Thyroid gland (tissue), 4 donors: ENCODE measurements at regions not wholly inside any gene's neighbourhood (a gene's known extent, or its start where the extent isn't known, plus 50 kb on each side); places are given as distances from the start of the nearest gene placed in this dataset.

Experiments used
- DNase-seq, 2 donors: peaks; one replicate each; pipeline ENCODE4 v3.0.0-alpha.2; 2019
- H3K27ac ChIP-seq, 3 donors: fragments of 200-600 bp; sonication (generic); 1 replicate in 2 of 3; 2 replicates in 1 of 3; pipeline ENCODE4 v1.5.1; 2016 to 2019; ENCODE audit warnings: mild to moderate bottlenecking in 1 of 3, moderate library complexity in 1 of 3
- H3K27me3 ChIP-seq: fragments of 200-600 bp; sonication (generic); one replicate; pipeline ENCODE4 v1.5.1; 2019
- H3K36me3 ChIP-seq, 2 donors: fragments of 200-600 bp; sonication (generic); one replicate each; pipeline ENCODE4 v1.5.1; 2016 to 2019
- H3K4me1 ChIP-seq, 2 donors: fragments of 200-600 bp; sonication (generic); one replicate each; pipeline ENCODE4 v1.5.1; 2017 to 2019
- H3K4me3 ChIP-seq, 3 donors: fragments of 200-600 bp; sonication (generic); replicated peaks in 1 of 3; 1 replicate in 2 of 3; 2 replicates in 1 of 3; pipeline ENCODE4 v1.5.1; 2016; ENCODE audit warnings: mild to moderate bottlenecking in 1 of 3
- H3K9me3 ChIP-seq: fragments of 200-600 bp; sonication (generic); one replicate; pipeline ENCODE4 v1.5.1; 2017
- POLR2A ChIP-seq, 2 donors: fragments of 450-650 bp; IDR thresholded peaks; one replicate each; pipeline ENCODE4 v1.6.1; 2017; ENCODE audit warnings: antibody characterized with exemption in 2 of 2, mild to moderate bottlenecking in 2 of 2, moderate library complexity in 1 of 2
- WGBS, 2 donors: methylation state at CpG; one replicate each; pipeline ENCODE4 v1.1.5; 2017; 5-methylcytosine and 5-hydroxymethylcytosine counted together
- intact Hi-C: fragments of 100-400 bp; cut with DNase I; formaldehyde crosslinking; loops from one replicate; pipeline ENCODE4 v1.15.1; 2023
- TF ChIP-seq, protein P1 (sequence below), 6 experiments: fragments of 200-600 bp in 3 of 6; fragments of 450-650 bp in 3 of 6; sonication (generic) in 3 of 6; IDR thresholded peaks; one replicate each; pipeline ENCODE4 v1.5.1; 2016 to 2019; ENCODE audit warnings: antibody characterized with exemption in 6 of 6, mild to moderate bottlenecking in 2 of 6, inconsistent platforms in 1 of 6, moderate library complexity in 1 of 6

- Histone ChIP-seq H3K36me3 (no peaks in the 10 kb centered on the region), H3K9me3 (no peaks in the 10 kb centered on the region), H3K4me1 (no peaks in the 10 kb centered on the region), H3K27ac (no peak overlapping the region), H3K27me3 (no peaks in the 10 kb centered on the region), H3K4me3 (no peak overlapping the region)
- DNase-seq = no peak
- intact Hi-C loops = no loop called here
- WGBS, 2 donors = 68 to 72% methylated on average over 22 to 25 of the region's 25 CpGs
- TF ChIP-seq, protein P1, sequence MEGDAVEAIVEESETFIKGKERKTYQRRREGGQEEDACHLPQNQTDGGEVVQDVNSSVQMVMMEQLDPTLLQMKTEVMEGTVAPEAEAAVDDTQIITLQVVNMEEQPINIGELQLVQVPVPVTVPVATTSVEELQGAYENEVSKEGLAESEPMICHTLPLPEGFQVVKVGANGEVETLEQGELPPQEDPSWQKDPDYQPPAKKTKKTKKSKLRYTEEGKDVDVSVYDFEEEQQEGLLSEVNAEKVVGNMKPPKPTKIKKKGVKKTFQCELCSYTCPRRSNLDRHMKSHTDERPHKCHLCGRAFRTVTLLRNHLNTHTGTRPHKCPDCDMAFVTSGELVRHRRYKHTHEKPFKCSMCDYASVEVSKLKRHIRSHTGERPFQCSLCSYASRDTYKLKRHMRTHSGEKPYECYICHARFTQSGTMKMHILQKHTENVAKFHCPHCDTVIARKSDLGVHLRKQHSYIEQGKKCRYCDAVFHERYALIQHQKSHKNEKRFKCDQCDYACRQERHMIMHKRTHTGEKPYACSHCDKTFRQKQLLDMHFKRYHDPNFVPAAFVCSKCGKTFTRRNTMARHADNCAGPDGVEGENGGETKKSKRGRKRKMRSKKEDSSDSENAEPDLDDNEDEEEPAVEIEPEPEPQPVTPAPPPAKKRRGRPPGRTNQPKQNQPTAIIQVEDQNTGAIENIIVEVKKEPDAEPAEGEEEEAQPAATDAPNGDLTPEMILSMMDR (IDR thresholded peaks at IDR 0.05) = no peak
- no peak for TF ChIP-seq POLR2A (IDR thresholded peaks at IDR 0.05)
These were observed 259.5 kb downstream of the BRD1 start for GRCh38 chr22:49567899-49568750.

GRCh38 chr22:49566693-49567092 lies 261.0 kb downstream of the BRD1 start:
- intact Hi-C loops = no loop called here
- Histone ChIP-seq H3K9me3 (no peaks in the 10 kb centered on the region), H3K4me3 (no peak overlapping the region), H3K4me1 (no peaks in the 10 kb centered on the region), H3K36me3 (no peaks in the 10 kb centered on the region), H3K27ac (no peak overlapping the region), H3K27me3 (no peaks in the 10 kb centered on the region)
- DNase-seq = no peak
- WGBS, 2 donors = 74 to 75% methylated on average over 8 to 13 of the region's 13 CpGs
- no peak for TF ChIP-seq POLR2A (IDR thresholded peaks at IDR 0.05)
- TF ChIP-seq, protein P1 (IDR thresholded peaks at IDR 0.05) = no peak

DNA sequence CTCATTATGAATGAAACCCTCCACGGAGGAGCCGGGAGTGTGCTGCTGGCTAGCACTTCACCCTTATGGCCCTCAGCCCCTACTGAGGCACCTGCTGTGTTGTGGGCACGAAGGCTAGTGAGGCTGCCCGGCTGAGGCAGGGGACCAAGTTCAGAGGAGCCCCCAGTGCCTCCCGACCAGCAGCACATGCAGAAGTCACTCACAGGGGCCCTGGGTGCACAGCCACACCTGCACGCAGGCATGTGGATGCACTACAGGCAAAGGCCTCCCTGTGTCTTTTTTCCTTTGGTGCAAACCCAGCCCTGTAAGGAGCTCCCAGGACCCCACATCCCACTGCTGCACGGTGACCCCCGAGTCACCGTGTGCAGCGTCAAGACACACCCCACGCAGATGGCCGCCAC lies 261.5 kb downstream of the BRD1 start:
- Histone ChIP-seq H3K4me1 (no peaks in the 10 kb centered on the region), H3K9me3 (no peaks in the 10 kb centered on the region), H3K27ac (no peak overlapping the region), H3K4me3 (no peak overlapping the region), H3K36me3 (no peaks in the 10 kb centered on the region), H3K27me3 (no peaks in the 10 kb centered on the region)
- intact Hi-C loops = no loop called here
- TF ChIP-seq, protein P1 (IDR thresholded peaks at IDR 0.05) = no peak
- no peak for TF ChIP-seq POLR2A (IDR thresholded peaks at IDR 0.05)
- WGBS, 2 donors = 75 to 91% methylated on average over 7 to 12 of the region's 12 CpGs
- no peak for DNase-seq

- Histone ChIP-seq H3K27me3 (no peaks in the 10 kb centered on the region), H3K9me3 (no peaks in the 10 kb centered on the region), H3K4me3 (no peak overlapping the region), H3K4me1 (no peaks in the 10 kb centered on the region), H3K36me3 (no peaks in the 10 kb centered on the region), H3K27ac (no peak overlapping the region)
- no peak for TF ChIP-seq POLR2A (IDR thresholded peaks at IDR 0.05)
- TF ChIP-seq, protein P1 (IDR thresholded peaks at IDR 0.05) = no peak
- intact Hi-C loops = no loop called here
- DNase-seq = no peak
- WGBS, 2 donors = 59 to 77% methylated on average over 5 to 6 of the region's 6 CpGs
These were observed 262.2 kb downstream of the BRD1 start for GRCh38 chr22:49565516-49565855.

DNA sequence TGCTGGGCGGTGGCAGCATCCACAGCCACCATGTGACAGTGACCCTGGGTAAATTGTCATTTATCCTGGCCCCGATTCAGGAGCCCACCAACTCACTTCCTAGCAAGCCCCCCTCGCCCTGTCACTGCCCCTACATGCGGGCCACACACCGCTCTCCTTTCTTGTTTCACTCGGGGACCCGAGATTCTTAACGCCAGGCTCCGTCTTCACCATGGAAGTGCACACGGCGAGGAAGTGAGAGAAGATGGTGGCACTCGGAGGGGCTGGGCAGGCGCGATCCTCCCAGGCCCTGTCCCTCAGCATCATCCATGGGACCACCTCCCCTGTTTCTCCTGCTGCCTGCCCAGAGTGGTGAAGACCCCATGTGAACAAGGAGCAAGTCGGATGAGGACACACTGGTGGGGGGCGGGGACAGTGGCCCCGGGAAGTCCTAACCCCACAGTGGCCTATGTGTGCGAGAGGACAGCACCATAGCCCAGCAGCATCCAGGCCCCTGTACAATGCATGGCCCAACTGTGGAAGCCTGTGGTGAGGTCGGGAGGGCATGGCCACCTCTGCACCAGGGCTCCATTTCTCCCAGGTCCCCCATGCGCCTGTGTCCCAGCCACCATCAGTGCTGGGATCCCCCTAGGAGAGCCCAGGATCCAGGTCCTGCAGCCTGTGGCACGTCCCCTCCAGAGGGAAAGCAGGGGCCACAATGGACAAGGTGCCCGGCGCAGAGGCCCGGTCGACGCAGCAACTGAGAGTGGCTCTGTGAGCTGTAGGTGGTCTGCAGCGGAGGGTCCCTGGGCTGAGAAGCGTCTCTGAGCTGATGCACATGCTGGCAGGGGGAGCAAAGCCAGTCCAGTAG lies 262.8 kb downstream of the BRD1 start:
- Histone ChIP-seq H3K4me3 (no peak overlapping the region), H3K27ac (no peak overlapping the region), H3K4me1 (no peaks in the 10 kb centered on the region), H3K9me3 (no peaks in the 10 kb centered on the region), H3K36me3 (no peaks in the 10 kb centered on the region), H3K27me3 (no peaks in the 10 kb centered on the region)
- DNase-seq = no peak
- intact Hi-C loops = no loop called here
- WGBS, 2 donors = 91 to 93% methylated on average over 22 to 27 of the region's 28 CpGs
- TF ChIP-seq, protein P1 (IDR thresholded peaks at IDR 0.05) = no peak
- no peak for TF ChIP-seq POLR2A (IDR thresholded peaks at IDR 0.05)
